Stimulated activated memory B cell treated with anti-CD40 and anti-IgM and Interleukin-4, amounts not matched to agents 10 μg/mL and 1 μg/mL and 100 μg/mL, for 72 hours (primary cell): ENCODE measurements at regions not wholly inside any gene's neighbourhood (a gene's known extent, or its start where the extent isn't known, plus 50 kb on each side); places are given as distances from the start of the nearest gene placed in this dataset.
"Not testable (repeated sequence)": the region's sequence is repeated elsewhere in the genome, so short reads cannot be mapped to it uniquely, and the experiment has no call there.

Experiments
- ATAC-seq: fragments of 150-1000 bp; cut with Tn5 transposase; 2 replicates; pipeline ENCODE4 v1.10.0; 2021
- H3K27ac Mint-ChIP-seq: one replicate; pipeline ENCODE4 v1.8.0; 2022; ENCODE audit warnings: mild to moderate bottlenecking, mixed read lengths
- H3K27me3 Mint-ChIP-seq: one replicate; pipeline ENCODE4 v1.8.0; 2022; ENCODE audit warnings: mixed read lengths
- H3K36me3 Mint-ChIP-seq: one replicate; pipeline ENCODE4 v1.8.0; 2022; ENCODE audit warnings: mixed read lengths
- H3K4me1 Mint-ChIP-seq: one replicate; pipeline ENCODE4 v1.8.0; 2022; ENCODE audit warnings: mixed read lengths
- H3K4me3 Mint-ChIP-seq: one replicate; pipeline ENCODE4 v1.8.0; 2022; ENCODE audit warnings: mild to moderate bottlenecking, moderate library complexity, mixed read lengths
- H3K9me3 Mint-ChIP-seq: one replicate; pipeline ENCODE4 v1.8.0; 2022; ENCODE audit warnings: mixed read lengths

DNA sequence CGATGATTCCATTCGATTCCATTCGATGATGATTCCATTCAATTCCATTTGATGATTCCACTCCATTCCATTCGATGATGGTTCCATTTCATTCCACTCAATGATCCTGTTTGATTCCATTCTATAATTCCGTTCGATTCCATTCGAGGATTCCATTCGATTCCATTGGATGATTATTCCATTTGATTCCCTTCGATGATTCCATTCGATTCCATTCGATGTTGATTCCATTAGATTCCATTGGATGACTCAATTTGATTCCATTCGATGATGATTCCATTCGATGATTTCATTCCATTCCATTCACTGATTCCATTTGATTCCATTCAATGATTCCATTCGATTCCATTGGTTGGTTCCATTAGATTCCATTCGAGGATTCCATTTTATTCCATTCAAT lies 1084.4 kb downstream of the RPIA start:
- Mint-ChIP-seq H3K27ac (no peak overlapping the region), H3K9me3 (peaks cover 79% of the 10 kb centered on the region), H3K27me3 (no peaks in the 10 kb centered on the region), H3K4me3 (no peak overlapping the region), H3K4me1 (no peaks in the 10 kb centered on the region), H3K36me3 (peaks cover 28% of the 10 kb centered on the region)
- ATAC-seq, result no peak

DNA sequence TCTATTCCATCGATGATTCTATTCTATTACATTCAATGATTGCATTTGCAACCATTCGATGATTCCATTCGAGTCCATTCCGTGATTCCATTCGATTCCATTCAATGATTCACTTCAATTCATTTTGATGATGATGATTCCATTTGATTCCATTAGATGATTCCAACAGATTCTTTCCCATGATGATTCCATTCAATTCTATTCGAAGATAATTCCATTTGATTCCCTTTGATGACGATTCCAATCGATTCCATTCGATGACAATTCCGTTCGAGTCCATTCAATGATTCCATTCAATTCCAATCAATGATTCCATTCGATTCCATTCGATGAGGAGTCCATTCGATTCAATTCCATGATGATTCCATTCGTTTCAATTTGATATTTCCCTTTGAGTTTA lies 1088.8 kb downstream of the RPIA start:
- Mint-ChIP-seq H3K4me3 (no peak overlapping the region), H3K4me1 (no peaks in the 10 kb centered on the region), H3K27me3 (no peaks in the 10 kb centered on the region), H3K36me3 (peaks cover 15% of the 10 kb centered on the region), H3K9me3 (peaks cover 84% of the 10 kb centered on the region), H3K27ac (no peak overlapping the region)
- ATAC-seq, result no peak

DNA sequence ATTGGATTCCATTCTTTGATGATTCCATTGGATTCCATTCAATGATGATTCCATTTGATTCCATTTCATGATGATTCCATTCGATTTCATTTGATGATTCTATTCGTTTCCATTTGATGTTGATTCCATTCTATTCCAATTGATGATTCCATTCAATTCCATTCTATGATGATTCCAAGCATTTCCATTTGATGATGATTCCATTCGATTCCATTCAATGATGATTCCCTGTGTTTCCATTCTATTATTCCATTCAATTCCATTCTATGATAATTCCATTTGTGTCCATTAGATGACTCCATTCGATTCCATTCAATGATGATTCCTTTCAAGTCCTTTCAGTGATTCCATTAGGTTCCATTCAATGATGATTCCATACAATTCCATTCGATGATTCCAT lies 1090.5 kb downstream of the RPIA start:
- Mint-ChIP-seq H3K27me3 (no peaks in the 10 kb centered on the region), H3K4me1 (no peaks in the 10 kb centered on the region), H3K4me3 (no peak overlapping the region), H3K36me3 (peaks cover 11% of the 10 kb centered on the region), H3K27ac (no peak overlapping the region), H3K9me3 (peaks cover 80% of the 10 kb centered on the region)
- no peak for ATAC-seq

DNA sequence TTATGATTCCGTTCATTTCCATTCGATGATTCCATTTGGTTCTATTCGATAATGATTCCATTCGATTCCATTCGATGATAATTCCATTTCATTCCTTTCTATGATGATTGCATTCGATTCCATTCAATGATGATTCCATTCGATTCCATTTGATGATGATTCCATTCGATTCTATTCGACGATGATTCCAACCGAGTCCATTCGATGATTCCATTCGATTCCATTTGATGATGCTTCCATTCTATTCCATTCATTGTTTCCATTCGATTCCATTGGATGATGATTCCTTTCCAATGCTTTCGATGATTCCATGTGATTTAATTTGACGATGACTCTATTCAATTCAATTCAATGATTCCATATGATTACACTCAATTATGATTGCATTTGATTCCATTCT lies 1093.5 kb downstream of the RPIA start:
- Mint-ChIP-seq H3K36me3 (peaks cover 13% of the 10 kb centered on the region), H3K4me3 (no peak overlapping the region)
- no peak for ATAC-seq

DNA sequence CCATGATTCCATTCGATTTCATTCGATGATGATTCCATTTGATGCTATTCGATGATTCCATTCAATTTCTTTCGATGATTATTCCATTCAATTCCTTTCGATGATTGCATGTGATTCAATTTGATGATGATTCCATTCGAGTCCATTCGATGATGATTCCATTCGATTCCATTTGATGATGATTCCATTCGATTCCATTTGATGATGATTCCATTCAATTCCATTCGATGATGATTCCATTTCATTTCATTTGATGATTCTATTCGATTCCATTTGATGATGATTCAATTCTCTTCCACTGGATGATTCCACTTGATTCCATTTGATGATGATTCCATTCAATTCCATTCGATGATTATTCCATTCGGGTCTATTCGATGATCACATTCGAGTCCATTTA lies 1094.1 kb downstream of the RPIA start:
- not testable (repeated sequence) for H3K27ac Mint-ChIP-seq

More for the DNA sequence above, 1093.5 kb downstream of the RPIA start:
- peaks cover 84% of the 10 kb centered on the region for H3K9me3 Mint-ChIP-seq
- no peak overlapping the region for H3K27ac Mint-ChIP-seq
- no peaks in the 10 kb centered on the region for H3K27me3 Mint-ChIP-seq
- H3K4me1 Mint-ChIP-seq, result no peaks in the 10 kb centered on the region

DNA sequence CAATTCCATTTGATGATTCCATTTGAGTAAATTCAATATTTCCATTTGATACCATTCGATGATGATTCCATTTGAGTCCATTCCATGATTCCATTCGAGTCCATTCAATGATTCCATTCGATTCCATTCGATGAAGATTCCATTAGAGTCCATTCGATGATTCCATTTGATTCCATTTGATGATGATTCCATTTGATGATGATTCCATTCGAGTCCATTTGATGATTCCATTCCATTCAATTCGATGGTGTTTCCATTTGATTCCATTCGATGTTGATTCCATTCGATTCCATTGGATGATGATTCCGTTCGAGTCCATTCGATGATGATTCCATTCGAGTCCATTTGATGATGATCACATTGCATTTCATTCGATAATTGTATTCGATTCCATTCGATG lies 1095.2 kb downstream of the RPIA start:
- Mint-ChIP-seq H3K9me3 (peaks cover 82% of the 10 kb centered on the region), H3K36me3 (peaks cover 13% of the 10 kb centered on the region)
- H3K27ac Mint-ChIP-seq, H3K4me3 Mint-ChIP-seq, ATAC-seq, H3K27me3 Mint-ChIP-seq, H3K4me1 Mint-ChIP-seq: not testable (repeated sequence)

More for the DNA sequence above, 1094.1 kb downstream of the RPIA start:
- not testable (repeated sequence) for H3K4me3 Mint-ChIP-seq, H3K4me1 Mint-ChIP-seq, H3K27me3 Mint-ChIP-seq, ATAC-seq
- Mint-ChIP-seq H3K36me3 (peaks cover 13% of the 10 kb centered on the region), H3K9me3 (peaks cover 84% of the 10 kb centered on the region)

DNA sequence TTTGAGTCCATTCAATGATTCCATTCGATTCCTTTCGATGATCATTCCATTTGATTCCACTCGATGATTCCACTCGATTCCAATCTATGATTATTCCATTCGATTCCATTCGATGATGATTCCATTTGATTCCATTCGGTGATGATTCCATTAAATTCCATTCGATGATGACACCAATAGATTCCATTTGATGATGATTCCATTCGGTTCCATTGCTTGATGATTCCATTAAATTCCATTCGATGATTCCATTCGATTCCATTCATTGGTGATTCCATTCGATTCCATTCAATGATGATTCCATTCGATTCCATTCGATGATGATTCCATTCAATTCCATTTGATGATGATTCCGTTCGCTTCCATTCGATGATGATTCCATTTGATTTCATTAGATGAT lies 1104.1 kb downstream of the RPIA start:
- not testable (repeated sequence) for H3K27ac Mint-ChIP-seq, H3K4me3 Mint-ChIP-seq, ATAC-seq

DNA sequence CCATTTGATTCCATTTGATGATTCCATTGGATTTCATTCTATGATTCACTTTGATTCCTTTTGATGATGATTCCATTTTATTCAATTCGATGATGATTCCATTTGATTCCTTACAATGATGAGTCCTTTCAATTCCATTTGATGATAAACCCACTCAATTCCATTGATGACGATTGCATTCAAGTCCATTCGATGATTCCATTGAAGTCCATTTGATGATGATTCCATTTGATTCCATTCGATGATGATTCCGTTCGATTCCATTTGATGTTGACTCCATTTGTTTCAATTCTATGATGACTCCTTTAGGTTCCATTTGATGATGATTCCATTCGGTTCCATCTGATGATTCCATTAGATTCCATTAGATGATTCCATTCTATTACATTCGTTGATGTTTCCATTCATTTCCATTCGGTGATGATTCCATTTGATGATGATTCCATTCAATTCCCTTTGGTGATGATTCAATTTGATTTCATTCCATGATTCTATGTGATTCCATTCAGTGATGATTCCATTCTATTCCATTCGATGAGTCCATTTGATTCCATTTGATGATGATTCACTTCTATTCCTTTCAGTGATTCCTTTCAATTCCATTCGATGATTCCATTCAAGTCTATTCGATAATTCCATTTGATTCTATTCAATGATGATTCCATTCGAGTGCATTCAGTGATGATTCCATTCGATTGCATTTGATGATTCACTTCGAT lies 1106.0 kb downstream of the RPIA start:
- no peak for ATAC-seq
- H3K4me3 Mint-ChIP-seq, result no peak overlapping the region

More for the DNA sequence above, 1104.1 kb downstream of the RPIA start:
- H3K36me3 Mint-ChIP-seq, H3K27me3 Mint-ChIP-seq, H3K4me1 Mint-ChIP-seq: not testable (repeated sequence)
- peaks cover 80% of the 10 kb centered on the region for H3K9me3 Mint-ChIP-seq

DNA sequence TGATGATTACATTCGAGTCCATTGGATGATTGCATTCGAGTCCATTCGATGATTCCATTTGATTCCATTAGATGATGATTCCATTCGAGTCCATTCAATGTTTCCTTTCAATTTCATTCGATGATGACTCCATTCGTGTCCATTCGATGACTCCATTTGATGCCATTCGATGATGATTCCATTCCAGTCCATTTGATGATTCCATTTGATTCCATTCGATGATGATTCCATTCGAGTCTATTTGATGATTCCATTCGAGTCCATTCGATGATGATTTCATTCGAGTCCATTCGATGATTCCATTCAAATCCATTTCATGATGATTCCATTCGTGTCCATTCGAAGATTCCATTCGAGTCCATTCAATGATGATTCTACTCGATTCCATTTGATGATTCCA lies 1109.7 kb downstream of the RPIA start:
- H3K36me3 Mint-ChIP-seq, result peaks cover 25% of the 10 kb centered on the region

More for the DNA sequence above, 1106.0 kb downstream of the RPIA start:
- H3K27ac Mint-ChIP-seq, result no peak overlapping the region
- H3K4me1 Mint-ChIP-seq, result no peaks in the 10 kb centered on the region
- no peaks in the 10 kb centered on the region for H3K27me3 Mint-ChIP-seq
- H3K9me3 Mint-ChIP-seq, result peaks cover 83% of the 10 kb centered on the region
- peaks cover 6% of the 10 kb centered on the region for H3K36me3 Mint-ChIP-seq

DNA sequence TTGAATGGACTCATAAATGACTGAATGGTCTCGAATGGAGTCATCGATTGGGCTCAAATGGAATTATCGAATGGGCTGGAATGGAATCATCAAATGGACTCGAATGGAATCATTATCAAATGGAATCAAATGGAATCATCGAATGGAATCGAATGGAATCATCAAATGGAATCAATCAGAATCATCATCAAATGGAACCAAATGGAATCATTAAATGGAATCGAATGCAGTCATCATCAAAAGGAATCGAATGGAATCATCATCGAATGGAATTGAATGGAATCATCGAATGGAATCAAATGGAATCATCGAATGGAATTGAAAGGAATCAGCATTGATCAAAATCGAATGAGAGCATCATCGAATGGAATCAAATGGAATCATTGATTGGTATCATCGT lies 1114.9 kb downstream of the RPIA start:
- not testable (repeated sequence) for H3K4me1 Mint-ChIP-seq, H3K4me3 Mint-ChIP-seq, ATAC-seq, H3K27ac Mint-ChIP-seq, H3K27me3 Mint-ChIP-seq
- peaks cover 26% of the 10 kb centered on the region for H3K36me3 Mint-ChIP-seq
- H3K9me3 Mint-ChIP-seq, result peaks cover 73% of the 10 kb centered on the region

More for the DNA sequence above, 1109.7 kb downstream of the RPIA start:
- H3K4me1 Mint-ChIP-seq, H3K27ac Mint-ChIP-seq, H3K4me3 Mint-ChIP-seq, ATAC-seq, H3K27me3 Mint-ChIP-seq: not testable (repeated sequence)
- peaks cover 96% of the 10 kb centered on the region for H3K9me3 Mint-ChIP-seq

DNA sequence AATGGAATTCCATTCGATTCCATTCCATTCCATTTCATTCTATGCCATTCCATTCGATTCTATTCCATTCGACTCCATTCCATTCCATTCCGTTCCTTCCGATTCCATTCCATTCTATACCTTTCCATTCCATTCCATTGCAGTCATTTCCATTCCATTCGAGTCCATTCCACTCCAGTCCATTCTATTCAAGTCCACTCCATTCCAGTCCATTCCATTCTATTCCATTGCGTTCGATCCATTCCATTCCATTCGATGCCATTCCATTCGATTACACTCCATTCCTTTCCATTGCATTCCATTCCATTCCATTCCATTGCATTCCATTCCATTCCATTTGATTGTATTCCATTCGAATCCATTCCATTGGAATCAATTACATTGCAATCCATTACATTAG lies 1119.8 kb downstream of the RPIA start:
- Mint-ChIP-seq H3K9me3 (peaks cover 74% of the 10 kb centered on the region), H3K4me3 (no peak overlapping the region), H3K27me3 (no peaks in the 10 kb centered on the region), H3K4me1 (no peaks in the 10 kb centered on the region), H3K36me3 (peaks cover 21% of the 10 kb centered on the region), H3K27ac (no peak overlapping the region)
- no peak for ATAC-seq

DNA sequence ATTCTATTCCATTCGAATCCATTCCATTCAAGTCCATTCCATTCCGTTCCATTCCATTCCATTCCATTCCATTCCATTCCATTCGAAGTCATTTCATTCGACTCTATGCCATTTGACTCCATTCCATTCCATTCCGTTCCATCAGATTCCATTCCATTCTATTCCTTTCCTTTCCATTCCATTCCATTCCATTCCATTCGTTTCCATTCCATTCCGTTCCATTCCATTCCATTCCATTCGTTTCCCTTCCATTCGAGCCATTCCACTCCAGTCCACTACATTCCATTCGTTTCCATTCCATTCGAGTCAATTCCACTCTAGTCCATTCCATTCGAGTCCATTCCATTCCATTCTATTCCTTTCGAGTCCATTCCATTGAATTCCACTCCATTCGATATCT lies 1120.4 kb downstream of the RPIA start:
- H3K4me3 Mint-ChIP-seq, H3K4me1 Mint-ChIP-seq, H3K27ac Mint-ChIP-seq, ATAC-seq, H3K27me3 Mint-ChIP-seq: not testable (repeated sequence)
- Mint-ChIP-seq H3K9me3 (peaks cover 75% of the 10 kb centered on the region), H3K36me3 (peaks cover 21% of the 10 kb centered on the region)

DNA sequence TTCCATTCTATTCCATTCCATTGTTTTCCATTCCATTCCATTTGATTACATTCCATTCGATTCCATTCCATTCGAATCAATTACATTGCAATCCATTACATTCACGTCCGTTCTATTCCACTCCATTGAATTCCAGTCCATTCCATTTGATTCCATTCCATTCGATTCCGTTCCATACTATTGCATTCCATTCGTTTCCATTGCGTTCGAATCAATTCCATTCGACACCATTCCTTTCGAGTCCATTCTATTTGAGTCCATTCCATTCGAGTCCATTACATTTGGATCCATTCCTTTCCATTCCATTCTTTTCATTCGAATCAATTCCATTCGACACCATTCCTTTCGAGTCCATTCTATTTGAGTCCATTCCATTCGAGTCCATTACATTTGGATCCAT lies 1122.9 kb downstream of the RPIA start:
- peaks cover 87% of the 10 kb centered on the region for H3K9me3 Mint-ChIP-seq
- not testable (repeated sequence) for H3K4me1 Mint-ChIP-seq, H3K4me3 Mint-ChIP-seq, H3K27me3 Mint-ChIP-seq, ATAC-seq, H3K27ac Mint-ChIP-seq
- H3K36me3 Mint-ChIP-seq, result peaks cover 14% of the 10 kb centered on the region

DNA sequence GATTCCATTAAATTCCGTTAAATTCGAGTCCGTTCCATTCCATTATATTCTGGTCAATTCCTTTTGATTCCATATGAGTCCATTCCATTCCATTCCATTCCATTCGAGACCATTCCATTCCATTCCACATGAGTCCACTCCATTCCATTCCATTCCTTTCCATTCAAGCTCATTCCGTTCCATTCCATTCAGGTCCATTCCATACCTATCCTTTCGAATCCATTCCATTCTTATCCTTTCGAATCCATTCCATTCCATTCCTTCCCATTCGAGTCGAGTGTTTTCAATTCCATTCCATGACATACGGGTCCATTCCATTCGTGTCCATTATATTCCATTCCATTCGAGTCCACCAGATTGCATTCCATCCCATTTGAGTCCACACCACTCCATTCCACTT lies 1127.4 kb downstream of the RPIA start:
- H3K27me3 Mint-ChIP-seq, result no peaks in the 10 kb centered on the region
- H3K36me3 Mint-ChIP-seq, result peaks cover 14% of the 10 kb centered on the region
- no peak for ATAC-seq
- no peaks in the 10 kb centered on the region for H3K4me1 Mint-ChIP-seq
- no peak overlapping the region for H3K27ac Mint-ChIP-seq
- H3K4me3 Mint-ChIP-seq, result no peak overlapping the region
- peaks cover 75% of the 10 kb centered on the region for H3K9me3 Mint-ChIP-seq

DNA sequence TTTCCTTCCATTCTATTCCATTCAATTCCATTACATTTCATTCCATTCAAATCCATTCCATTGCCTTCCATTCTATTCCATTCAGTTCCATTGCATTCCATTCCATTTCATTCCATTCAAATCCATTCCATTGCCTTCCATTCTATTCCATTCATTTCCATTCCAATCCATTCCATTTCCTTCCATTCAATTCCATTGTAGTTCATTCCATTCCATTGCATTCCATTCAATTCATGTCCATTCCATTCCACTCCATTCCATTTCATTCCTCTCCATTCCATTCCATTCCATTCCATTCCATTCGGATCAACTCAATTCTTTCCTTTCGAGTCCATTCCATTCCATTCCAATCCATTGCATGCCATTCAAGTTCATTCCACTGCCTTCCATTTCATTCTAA lies 1128.3 kb downstream of the RPIA start:
- peaks cover 4% of the 10 kb centered on the region for H3K36me3 Mint-ChIP-seq
- peaks cover 66% of the 10 kb centered on the region for H3K9me3 Mint-ChIP-seq
- no peak overlapping the region for H3K4me3 Mint-ChIP-seq
- no peak for ATAC-seq
- H3K4me1 Mint-ChIP-seq, result no peaks in the 10 kb centered on the region
- no peaks in the 10 kb centered on the region for H3K27me3 Mint-ChIP-seq
- no peak overlapping the region for H3K27ac Mint-ChIP-seq

DNA sequence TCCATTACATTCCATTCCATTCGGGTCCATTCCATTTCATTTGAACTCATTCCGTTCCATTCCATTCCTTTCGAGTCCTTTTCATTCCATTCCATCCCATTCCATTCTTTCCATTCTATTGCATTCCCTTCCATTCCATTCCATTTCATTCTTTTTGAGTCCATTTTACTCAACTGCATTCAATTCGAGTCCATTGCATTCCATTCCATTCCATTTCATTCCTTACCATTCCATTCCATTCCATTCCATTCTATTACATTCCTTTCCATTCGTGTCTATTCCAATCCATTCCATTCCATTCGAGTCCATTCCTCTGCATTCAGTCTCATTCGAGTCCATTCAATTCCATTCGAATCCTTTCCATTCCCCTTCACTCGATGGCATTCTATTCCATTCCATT lies 1128.8 kb downstream of the RPIA start:
- Mint-ChIP-seq H3K36me3 (no peaks in the 10 kb centered on the region), H3K27me3 (no peaks in the 10 kb centered on the region), H3K9me3 (peaks cover 61% of the 10 kb centered on the region), H3K4me1 (no peaks in the 10 kb centered on the region), H3K4me3 (no peak overlapping the region), H3K27ac (no peak overlapping the region)
- ATAC-seq, result no peak
